Esophagus muscularis mucosa (tissue), 4 donors: ENCODE measurements at regions not wholly inside any gene's neighbourhood (a gene's known extent, or its start where the extent isn't known, plus 50 kb on each side); places are given as distances from the start of the nearest gene placed in this dataset.

Source experiments
- EP300 ChIP-seq: sonication (generic); formaldehyde crosslinking; IDR thresholded peaks from one replicate; pipeline ENCODE4 v1.6.1; 2017; ENCODE audit warnings: antibody characterized with exemption
- POLR2A ChIP-seq: fragments of 450-650 bp; IDR thresholded peaks from one replicate; pipeline ENCODE4 v1.6.1; 2017; ENCODE audit warnings: antibody characterized with exemption, moderate library complexity, mild to moderate bottlenecking, low read depth
- POLR2AphosphoS5 ChIP-seq, 2 donors: sonication (generic); formaldehyde crosslinking; IDR thresholded peaks; one replicate each; pipeline ENCODE4 v1.6.1; 2017; ENCODE audit warnings: antibody characterized with exemption in 2 of 2
- TF ChIP-seq, protein P1 (sequence below), 3 experiments: fragments of 200-600 bp in 2 of 3; fragments of 450-650 bp in 1 of 3; sonication (generic) in 2 of 3; IDR thresholded peaks; one replicate each; pipeline ENCODE4 v1.5.1; 2017 to 2019; ENCODE audit warnings: antibody characterized with exemption in 3 of 3, mild to moderate bottlenecking in 2 of 3, moderate library complexity in 1 of 3

DNA sequence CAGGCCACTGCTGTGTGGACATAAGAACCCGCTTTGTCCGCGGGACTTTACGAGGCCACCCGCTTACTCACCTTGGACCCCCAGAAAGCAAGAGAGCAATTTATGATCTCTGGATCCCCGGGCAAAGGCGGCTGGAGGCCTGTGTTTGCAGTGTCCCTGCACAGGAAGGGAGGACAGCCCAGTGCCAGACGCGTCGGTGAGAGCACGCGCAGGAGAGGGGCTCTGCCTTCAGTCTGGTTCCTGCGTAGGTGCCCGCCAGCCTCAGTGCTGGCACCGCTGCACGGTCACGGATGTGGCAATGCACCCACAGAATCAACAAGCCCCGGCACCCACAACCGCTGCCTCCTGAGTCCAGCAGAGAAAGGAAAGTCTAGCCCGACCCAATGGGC, 248.4 kb downstream of the C16orf95 start:
- TF ChIP-seq, protein P1, sequence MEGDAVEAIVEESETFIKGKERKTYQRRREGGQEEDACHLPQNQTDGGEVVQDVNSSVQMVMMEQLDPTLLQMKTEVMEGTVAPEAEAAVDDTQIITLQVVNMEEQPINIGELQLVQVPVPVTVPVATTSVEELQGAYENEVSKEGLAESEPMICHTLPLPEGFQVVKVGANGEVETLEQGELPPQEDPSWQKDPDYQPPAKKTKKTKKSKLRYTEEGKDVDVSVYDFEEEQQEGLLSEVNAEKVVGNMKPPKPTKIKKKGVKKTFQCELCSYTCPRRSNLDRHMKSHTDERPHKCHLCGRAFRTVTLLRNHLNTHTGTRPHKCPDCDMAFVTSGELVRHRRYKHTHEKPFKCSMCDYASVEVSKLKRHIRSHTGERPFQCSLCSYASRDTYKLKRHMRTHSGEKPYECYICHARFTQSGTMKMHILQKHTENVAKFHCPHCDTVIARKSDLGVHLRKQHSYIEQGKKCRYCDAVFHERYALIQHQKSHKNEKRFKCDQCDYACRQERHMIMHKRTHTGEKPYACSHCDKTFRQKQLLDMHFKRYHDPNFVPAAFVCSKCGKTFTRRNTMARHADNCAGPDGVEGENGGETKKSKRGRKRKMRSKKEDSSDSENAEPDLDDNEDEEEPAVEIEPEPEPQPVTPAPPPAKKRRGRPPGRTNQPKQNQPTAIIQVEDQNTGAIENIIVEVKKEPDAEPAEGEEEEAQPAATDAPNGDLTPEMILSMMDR (IDR thresholded peaks at IDR 0.05) = no peak
- TF ChIP-seq EP300 = no peak
- no peak for TF ChIP-seq POLR2A
- TF ChIP-seq POLR2AphosphoS5 (IDR thresholded peaks at IDR 0.05) = no peak
